A673 (cell line): ENCODE measurements at regions not wholly inside any gene's neighbourhood (a gene's known extent, or its start where the extent isn't known, plus 50 kb on each side); places are given as distances from the start of the nearest gene placed in this dataset.

ENCODE experiments used
- BruUV-seq: library from RNA; stranded (reverse); fragments of 400-500 nt; replicated peaks from 2 replicates; lab custom pipeline; 2021; lab: Mats Ljungman, UMichigan
- CTCF ChIA-PET: fragments of 300-600 bp; sonication (Branson Sonifier 250); formaldehyde crosslinking; loops from one replicate; lab custom pipeline; 2022; ENCODE audit warnings: antibody characterized with exemption; lab: Charles Lee
- POLR2A ChIA-PET: fragments of 300-600 bp; sonication (Branson Sonifier 250); formaldehyde crosslinking; loops from one replicate; lab custom pipeline; 2022; ENCODE audit warnings: antibody characterized with exemption; ENCODE audit not compliant: low non-redundant PET; lab: Charles Lee
- DNase-seq: peaks from one replicate; pipeline ENCODE4 v3.0.0-alpha.2; 2015; ENCODE audit warnings: low spot score
- H3K27ac ChIP-seq: fragments of 200-600 bp; sonication (generic); 2 replicates; pipeline ENCODE4 v1.5.1; 2016; ENCODE audit warnings: mixed run types, low read depth, mild to moderate bottlenecking, mixed read lengths, antibody characterized with exemption, low read length; ENCODE audit not compliant: poor library complexity, severe bottlenecking
- H3K27me3 ChIP-seq: fragments of 200-600 bp; sonication (generic); replicated peaks from 2 replicates; pipeline ENCODE4 v1.6.1; 2017; ENCODE audit warnings: mixed run types, low read depth, mild to moderate bottlenecking, mixed read lengths, antibody characterized with exemption, low read length; ENCODE audit not compliant: insufficient read depth, poor library complexity
- H3K36me3 ChIP-seq: fragments of 200-600 bp; sonication (generic); 2 replicates; pipeline ENCODE4 v1.6.1; 2016; ENCODE audit warnings: mixed run types, mild to moderate bottlenecking, mixed read lengths, antibody characterized with exemption, low read length; ENCODE audit not compliant: insufficient read depth, poor library complexity, severe bottlenecking
- H3K4me1 ChIP-seq: fragments of 200-600 bp; sonication (generic); 2 replicates; pipeline ENCODE4 v1.6.1; 2017; ENCODE audit warnings: mixed run types, mild to moderate bottlenecking, mixed read lengths, antibody characterized with exemption, low read length; ENCODE audit not compliant: insufficient read depth, poor library complexity, severe bottlenecking
- H3K4me3 ChIP-seq: fragments of 200-600 bp; sonication (generic); 2 replicates; pipeline ENCODE4 v1.5.1; 2016; ENCODE audit warnings: low read depth, mixed run types, mild to moderate bottlenecking, mixed read lengths, low read length; ENCODE audit not compliant: poor library complexity, severe bottlenecking
- H3K9me3 ChIP-seq: fragments of 200-600 bp; sonication (generic); 2 replicates; pipeline ENCODE4 v1.6.1; 2016; ENCODE audit warnings: mixed run types, low read depth, mild to moderate bottlenecking, mixed read lengths, antibody characterized with exemption, low read length; ENCODE audit not compliant: poor library complexity, severe bottlenecking
- CTCF ChIP-seq: fragments of 300-800, 200-600 bp; sonication (generic); conservative IDR thresholded peaks from 2 replicates; pipeline ENCODE4 v1.5.1; 2017; ENCODE audit warnings: low read depth, mild to moderate bottlenecking, antibody characterized with exemption, low read length, moderate library complexity, mixed read lengths
- EZH2 ChIP-seq: fragments of 200-600 bp; sonication (generic); IDR thresholded peaks from 2 replicates; pipeline ENCODE4 v1.6.1; 2017; ENCODE audit warnings: borderline replicate concordance, low read depth, mild to moderate bottlenecking, mixed read lengths, antibody characterized with exemption, low read length; ENCODE audit not compliant: poor library complexity, severe bottlenecking
- intact Hi-C: fragments of 100-400 bp; cut with micrococcal nuclease; formaldehyde crosslinking; loops from one replicate; pipeline ENCODE4 v1.10.0; 2022; ENCODE audit not compliant: unreplicated experiment

GRCh38 chr2:181311837-181312236 lies 145.3 kb upstream of the ITGA4 start:
- no peaks in the 10 kb centered on the region for H3K4me1 ChIP-seq
- H3K36me3 ChIP-seq = no peaks in the 10 kb centered on the region
- H3K9me3 ChIP-seq = no peaks in the 10 kb centered on the region
- intact Hi-C loops = no loop called here
- H3K27ac ChIP-seq = no peak overlapping the region
- no TSS peak for BruUV-seq
- CTCF ChIA-PET = no interaction called here
- no peak for DNase-seq
- no peaks in the 10 kb centered on the region for H3K27me3 ChIP-seq
- POLR2A ChIA-PET = no interaction called here
- no peak overlapping the region for H3K4me3 ChIP-seq
- TF ChIP-seq EZH2 (no peak), CTCF (no peak)

DNA sequence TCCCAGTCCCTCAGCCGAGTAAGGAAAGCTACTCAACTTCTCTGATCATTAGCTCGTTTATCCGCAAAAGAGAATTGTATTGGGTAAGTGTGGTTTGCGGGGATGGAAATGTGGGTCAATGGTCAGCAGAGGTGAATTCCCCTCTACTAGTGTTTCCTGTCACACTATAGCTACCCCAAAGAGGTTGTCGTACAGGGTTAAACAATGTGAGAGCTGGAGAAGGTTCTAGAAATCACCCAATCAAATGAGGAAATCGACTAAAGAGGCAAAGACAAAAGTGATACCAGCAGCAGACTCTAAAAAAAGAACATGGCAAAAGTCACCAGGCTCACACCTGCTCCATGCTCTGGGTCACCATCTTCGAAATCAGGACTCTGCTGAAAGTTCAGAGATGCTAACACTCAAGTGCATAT lies 144.7 kb upstream of the ITGA4 start:
- no peaks in the 10 kb centered on the region for H3K36me3 ChIP-seq
- H3K27ac ChIP-seq = no peak overlapping the region
- no peak overlapping the region for H3K4me3 ChIP-seq
- ChIA-PET POLR2A (no interaction called here), CTCF (no interaction called here)
- H3K27me3 ChIP-seq = no peaks in the 10 kb centered on the region
- no TSS peak for BruUV-seq
- intact Hi-C loops = no loop called here
- no peaks in the 10 kb centered on the region for H3K4me1 ChIP-seq
- DNase-seq = no peak
- no peak for TF ChIP-seq CTCF
- TF ChIP-seq EZH2 = no peak
- H3K9me3 ChIP-seq = no peaks in the 10 kb centered on the region

DNA sequence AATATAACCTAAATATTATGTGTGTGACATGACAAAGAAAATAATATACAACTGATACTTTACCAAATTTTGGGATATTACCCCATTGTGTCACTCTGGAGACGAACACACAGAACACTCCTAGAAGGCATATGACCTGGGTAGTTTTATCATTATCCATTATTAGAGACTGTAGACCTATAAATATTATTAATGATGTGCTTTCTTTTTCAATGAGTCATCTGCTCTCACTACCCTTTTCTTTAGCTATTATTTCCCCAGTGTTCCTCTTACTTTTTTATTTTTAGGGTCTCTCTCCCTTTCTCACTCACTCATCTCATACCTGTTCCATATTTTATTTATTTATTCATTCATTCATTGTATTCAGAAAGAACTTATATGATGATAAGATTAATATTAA lies 143.3 kb upstream of the ITGA4 start:
- intact Hi-C loops = no loop called here
- CTCF ChIA-PET = no interaction called here
- no peak overlapping the region for H3K4me3 ChIP-seq
- BruUV-seq = no TSS peak
- H3K36me3 ChIP-seq = no peaks in the 10 kb centered on the region
- POLR2A ChIA-PET = no interaction called here
- no peak for TF ChIP-seq CTCF
- no peak for DNase-seq
- H3K27me3 ChIP-seq = no peaks in the 10 kb centered on the region
- no peaks in the 10 kb centered on the region for H3K4me1 ChIP-seq
- no peaks in the 10 kb centered on the region for H3K9me3 ChIP-seq
- no peak overlapping the region for H3K27ac ChIP-seq
